Ramos (cell line): ENCODE measurements at regions not wholly inside any gene's neighbourhood (a gene's known extent, or its start where the extent isn't known, plus 50 kb on each side); places are given as distances from the start of the nearest gene placed in this dataset.
"Not testable (repeated sequence)": the region's sequence is repeated elsewhere in the genome, so short reads cannot be mapped to it uniquely, and the experiment has no call there.

Experiments used
- in situ Hi-C: fragments of 300-500 bp; cut with MboI; formaldehyde crosslinking; loops from one replicate; pipeline ENCODE4 v1.14.3; 2022; ENCODE audit warnings: low sequenced_read_pairs; ENCODE audit not compliant: unreplicated experiment

GRCh38 chr1:88597973-88598372 lies 86.1 kb upstream of the PKN2 start:
- in situ Hi-C loops, result loop anchor here (25.0 kb wide), 1 partner anchor 411 kb away; no protein-coding TSS in a partner anchor

- in situ Hi-C loops, result no loop called here
Observed at GRCh38 chr1:88608139-88608943, 75.7 kb upstream of the PKN2 start.

GRCh38 chr1:88609051-88609450 lies 75.0 kb upstream of the PKN2 start:
- in situ Hi-C loops, result no loop called here

GRCh38 chr1:88610687-88611086 lies 73.4 kb upstream of the PKN2 start:
- in situ Hi-C loops, result no loop called here

GRCh38 chr1:88612292-88612691 lies 71.8 kb upstream of the PKN2 start:
- in situ Hi-C loops, result no loop called here

GRCh38 chr1:88612773-88613172 lies 71.3 kb upstream of the PKN2 start:
- in situ Hi-C loops, result no loop called here

GRCh38 chr1:88618331-88618730 lies 65.7 kb upstream of the PKN2 start:
- in situ Hi-C loops, result no loop called here

- in situ Hi-C loops, result not testable (repeated sequence)
Observed at GRCh38 chr1:88623101-88623500, 61.0 kb upstream of the PKN2 start.
